ENCODE measurements at regions not wholly inside any gene's neighbourhood (a gene's known extent, or its start where the extent isn't known, plus 50 kb on each side); places are given as distances from the start of the nearest gene placed in this dataset.

DNA sequence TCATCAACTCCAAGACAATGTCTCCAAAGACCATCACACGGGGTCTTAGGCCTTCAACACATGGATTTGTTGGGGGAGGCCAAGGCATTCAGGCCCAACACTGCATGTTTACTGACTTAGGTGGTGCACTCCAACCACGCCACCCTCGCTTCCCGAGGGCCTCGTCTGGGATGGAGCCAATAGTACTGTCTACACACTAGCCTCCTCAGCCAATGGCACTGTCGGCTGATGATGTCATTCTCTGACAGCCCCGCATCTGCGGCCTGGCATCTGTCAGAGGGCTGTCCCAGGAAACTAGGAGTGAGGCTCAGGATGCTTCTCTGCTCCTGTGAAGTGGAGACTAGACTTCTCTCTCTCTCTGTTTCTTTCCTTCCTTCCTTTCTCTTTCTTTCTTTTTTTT is 96.6 kb downstream of the TEX26 start:
- Mint-ChIP-seq H3K9me3 (no peaks in the 10 kb centered on the region), H3K4me3 (no peak overlapping the region), H3K36me3 (ENCODE audit: low read depth) (no peaks in the 10 kb centered on the region), H3K27me3 (ENCODE audit: low read depth) (no peaks in the 10 kb centered on the region), H3K4me1 (peaks cover 5% of the 10 kb centered on the region), H3K27ac (ENCODE audit: unreplicated experiment) (no peak overlapping the region)
- TF ChIP-seq, protein P1, sequence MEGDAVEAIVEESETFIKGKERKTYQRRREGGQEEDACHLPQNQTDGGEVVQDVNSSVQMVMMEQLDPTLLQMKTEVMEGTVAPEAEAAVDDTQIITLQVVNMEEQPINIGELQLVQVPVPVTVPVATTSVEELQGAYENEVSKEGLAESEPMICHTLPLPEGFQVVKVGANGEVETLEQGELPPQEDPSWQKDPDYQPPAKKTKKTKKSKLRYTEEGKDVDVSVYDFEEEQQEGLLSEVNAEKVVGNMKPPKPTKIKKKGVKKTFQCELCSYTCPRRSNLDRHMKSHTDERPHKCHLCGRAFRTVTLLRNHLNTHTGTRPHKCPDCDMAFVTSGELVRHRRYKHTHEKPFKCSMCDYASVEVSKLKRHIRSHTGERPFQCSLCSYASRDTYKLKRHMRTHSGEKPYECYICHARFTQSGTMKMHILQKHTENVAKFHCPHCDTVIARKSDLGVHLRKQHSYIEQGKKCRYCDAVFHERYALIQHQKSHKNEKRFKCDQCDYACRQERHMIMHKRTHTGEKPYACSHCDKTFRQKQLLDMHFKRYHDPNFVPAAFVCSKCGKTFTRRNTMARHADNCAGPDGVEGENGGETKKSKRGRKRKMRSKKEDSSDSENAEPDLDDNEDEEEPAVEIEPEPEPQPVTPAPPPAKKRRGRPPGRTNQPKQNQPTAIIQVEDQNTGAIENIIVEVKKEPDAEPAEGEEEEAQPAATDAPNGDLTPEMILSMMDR (conservative IDR thresholded peaks at IDR 0.05), result no peak
- no peak for DNase-seq (ENCODE audit: low read depth, low spot score)

DNA sequence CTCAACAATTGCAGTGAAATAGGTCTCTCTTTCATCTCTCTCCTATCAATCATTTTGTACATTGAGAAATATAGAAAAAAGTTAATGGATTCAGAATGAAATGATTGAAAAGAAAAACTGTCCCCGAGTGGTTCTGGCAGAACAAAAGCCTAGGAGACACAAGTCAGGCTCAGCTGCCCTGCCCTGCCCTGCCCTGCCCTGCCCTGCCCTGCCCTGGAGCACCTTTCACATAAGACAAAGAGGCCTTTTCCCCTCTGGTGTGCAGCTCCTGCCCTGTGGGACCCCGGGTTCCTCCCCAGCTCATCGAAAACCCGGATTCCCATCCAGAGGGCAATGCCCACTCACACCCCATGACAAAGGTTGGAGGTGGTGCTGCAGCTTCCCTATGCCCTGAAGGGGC is 94.7 kb downstream of the TEX26 start:
- no peak overlapping the region for H3K27ac Mint-ChIP-seq (ENCODE audit: unreplicated experiment)
- H3K4me3 Mint-ChIP-seq, result no peak overlapping the region
- no peaks in the 10 kb centered on the region for H3K36me3 Mint-ChIP-seq (ENCODE audit: low read depth)
- peaks cover 11% of the 10 kb centered on the region for H3K4me1 Mint-ChIP-seq
- TF ChIP-seq, protein P1 (conservative IDR thresholded peaks at IDR 0.05), result no peak
- no peaks in the 10 kb centered on the region for H3K27me3 Mint-ChIP-seq (ENCODE audit: low read depth)
- H3K9me3 Mint-ChIP-seq, result no peaks in the 10 kb centered on the region
- DNase-seq (ENCODE audit: low read depth, low spot score), result no peak
